Trophoblast cell (in vitro differentiated cells and primary cell): ENCODE measurements at regions not wholly inside any gene's neighbourhood (a gene's known extent, or its start where the extent isn't known, plus 50 kb on each side); places are given as distances from the start of the nearest gene placed in this dataset.

ENCODE experiments used
- DNase-seq, 2 donors: peaks; one replicate each; pipeline ENCODE4 v3.0.0-alpha.2; 2016
- H2AFZ ChIP-seq: 2 replicates; pipeline ENCODE4 v1.6.1; 2013; ENCODE audit warnings: low read length, moderate library complexity, mild to moderate bottlenecking; ENCODE audit not compliant: insufficient read depth, poor library complexity
- H2AK5ac ChIP-seq: 2 replicates; pipeline ENCODE4 v1.6.1; 2013; ENCODE audit warnings: mild to moderate bottlenecking, low read length
- H2BK120ac ChIP-seq: 2 replicates; pipeline ENCODE4 v1.6.1; 2013; ENCODE audit warnings: low read length, mild to moderate bottlenecking, moderate library complexity; ENCODE audit not compliant: insufficient read depth, poor library complexity
- H2BK12ac ChIP-seq: 2 replicates; pipeline ENCODE4 v1.6.1; 2013; ENCODE audit warnings: mild to moderate bottlenecking, low read length, moderate library complexity
- H2BK5ac ChIP-seq: 2 replicates; pipeline ENCODE4 v1.6.1; 2013; ENCODE audit warnings: low read length, low read depth, moderate library complexity, mild to moderate bottlenecking; ENCODE audit not compliant: poor library complexity
- H3K14ac ChIP-seq: 2 replicates; pipeline ENCODE4 v1.6.1; 2013; ENCODE audit warnings: mild to moderate bottlenecking, low read length
- H3K18ac ChIP-seq: 2 replicates; pipeline ENCODE4 v1.6.1; 2013; ENCODE audit warnings: mild to moderate bottlenecking, low read length
- H3K23ac ChIP-seq: 2 replicates; pipeline ENCODE4 v1.6.1; 2013; ENCODE audit warnings: low read length
- H3K27ac ChIP-seq: 2 replicates; pipeline ENCODE4 v1.5.1; 2013; ENCODE audit warnings: low read depth, mild to moderate bottlenecking, inconsistent platforms, low read length, moderate library complexity
- H3K27me3 ChIP-seq: 2 replicates; pipeline ENCODE4 v1.6.1; 2013; ENCODE audit warnings: inconsistent platforms, mild to moderate bottlenecking, low read length, moderate library complexity; ENCODE audit not compliant: insufficient read depth
- H3K36me3 ChIP-seq, 2 experiments: 1 replicate in 1 of 2; 2 replicates in 1 of 2; pipeline ENCODE4 v1.6.1; 2013; ENCODE audit warnings: low read length in 2 of 2, mild to moderate bottlenecking in 2 of 2, moderate library complexity in 1 of 2; ENCODE audit not compliant: insufficient read depth in 2 of 2, control insufficient read depth in 1 of 2
- H3K4ac ChIP-seq: 2 replicates; pipeline ENCODE4 v1.6.1; 2013; ENCODE audit warnings: low read depth, mild to moderate bottlenecking, low read length, moderate library complexity
- H3K4me1 ChIP-seq, 2 experiments: 1 replicate in 1 of 2; 2 replicates in 1 of 2; pipeline ENCODE4 v1.6.1; 2013; ENCODE audit warnings: low read length in 2 of 2, mild to moderate bottlenecking in 2 of 2, moderate library complexity in 1 of 2; ENCODE audit not compliant: insufficient read depth in 2 of 2, control insufficient read depth in 1 of 2
- H3K4me2 ChIP-seq: 2 replicates; pipeline ENCODE4 v1.6.1; 2013; ENCODE audit warnings: inconsistent platforms, mild to moderate bottlenecking, low read length, moderate library complexity
- H3K4me3 ChIP-seq: 2 replicates; pipeline ENCODE4 v1.5.1; 2013; ENCODE audit warnings: mild to moderate bottlenecking, low read depth, low read length, inconsistent platforms
- H3K79me1 ChIP-seq: one replicate; pipeline ENCODE4 v1.6.1; 2013; ENCODE audit warnings: low read length
- H3K79me2 ChIP-seq: 2 replicates; pipeline ENCODE4 v1.6.1; 2013; ENCODE audit warnings: low read length, mild to moderate bottlenecking; ENCODE audit not compliant: control insufficient read depth, insufficient read depth, poor library complexity
- H3K9ac ChIP-seq: 2 replicates; pipeline ENCODE4 v1.6.1; 2013; ENCODE audit warnings: mild to moderate bottlenecking, low read length
- H3K9me3 ChIP-seq: 2 replicates; pipeline ENCODE4 v1.6.1; 2013; ENCODE audit warnings: low read depth, mild to moderate bottlenecking, control low read depth, inconsistent platforms, low read length; ENCODE audit not compliant: insufficient read depth
- H4K12ac ChIP-seq: 2 replicates; pipeline ENCODE4 v1.6.1; 2013; ENCODE audit warnings: low read depth, mild to moderate bottlenecking, low read length, moderate library complexity
- H4K8ac ChIP-seq: 2 replicates; pipeline ENCODE4 v1.6.1; 2013; ENCODE audit warnings: low read depth, mild to moderate bottlenecking, low read length, moderate library complexity
- H4K91ac ChIP-seq: one replicate; pipeline ENCODE4 v1.6.1; 2013; ENCODE audit warnings: low read depth, mild to moderate bottlenecking, low read length, moderate library complexity
- WGBS: extraction: QIAGEN DNeasy Blood & Tissue Kit; methylation state at CpG from one replicate; pipeline ENCODE4 v1.1.7; 2013; ENCODE audit warnings: missing lambda C conversion rate; ENCODE audit not compliant: insufficient read length, insufficient coverage; ENCODE audit errors: extremely low coverage; 5-methylcytosine and 5-hydroxymethylcytosine counted together

DNA sequence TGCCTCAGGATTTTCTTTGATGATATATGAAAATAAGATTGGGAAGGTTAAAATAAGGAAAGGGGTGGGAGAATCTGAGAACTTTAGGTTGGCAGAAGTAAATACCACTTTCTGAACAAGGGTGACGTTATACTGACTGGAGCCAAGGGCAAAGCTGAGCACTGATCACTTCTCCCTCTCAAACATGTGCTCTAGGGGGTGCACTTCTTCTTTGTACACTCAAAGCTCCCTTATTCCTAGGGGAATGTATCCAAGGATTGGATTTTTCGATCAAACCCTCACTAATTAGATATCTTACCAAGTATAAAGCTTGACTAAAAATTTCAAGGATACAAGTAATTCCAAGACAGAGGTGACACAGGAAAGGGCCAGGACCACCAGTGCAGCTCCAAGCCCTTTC, 243.9 kb upstream of the UMPS start:
- Histone ChIP-seq H3K14ac (no peak overlapping the region), H3K9me3 (peaks cover 2% of the 10 kb centered on the region)

DNA sequence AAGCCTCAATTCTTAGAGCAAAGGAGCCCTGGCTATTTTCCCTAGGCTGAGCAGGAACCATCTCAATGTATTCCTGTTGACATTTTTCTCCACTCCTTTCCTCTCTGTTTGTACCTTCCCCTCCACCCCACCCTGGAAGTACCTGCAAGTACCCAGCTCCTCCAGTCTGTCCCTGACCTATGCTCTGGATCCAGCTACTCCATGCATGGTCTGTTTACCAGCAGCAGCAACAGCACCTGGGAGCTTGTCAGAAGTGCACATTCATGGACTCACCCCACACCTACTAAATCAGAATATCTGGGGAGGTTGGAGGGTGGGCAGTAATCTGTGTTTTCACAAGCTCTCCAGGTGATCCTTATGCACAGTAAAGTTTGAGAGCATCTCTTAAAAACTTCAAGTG, 240.7 kb upstream of the UMPS start:
- Histone ChIP-seq H4K12ac (no peak overlapping the region), H3K18ac (no peak overlapping the region), H2BK12ac (no peak overlapping the region), H3K4me1 (no peaks in the 10 kb centered on the region), H3K23ac (no peak overlapping the region), H3K4me3 (no peak overlapping the region), H2BK5ac (no peak overlapping the region), H3K14ac (no peak overlapping the region), H3K9me3 (peaks cover 2% of the 10 kb centered on the region), H2AK5ac (no peak overlapping the region), H3K4ac (no peak overlapping the region), H2BK120ac (no peak overlapping the region), H4K8ac (no peak overlapping the region), H3K27me3 (no peaks in the 10 kb centered on the region), H3K36me3 (peaks cover 4 to 6% of the 10 kb centered on the region in 2 experiments), H4K91ac (no peak overlapping the region), H3K9ac (no peak overlapping the region), H3K79me2 (no peaks in the 10 kb centered on the region), H2AFZ (no peak overlapping the region), H3K4me2 (no peak overlapping the region), H3K79me1 (no peaks in the 10 kb centered on the region), H3K27ac (no peak overlapping the region)
- no peak for DNase-seq

More for the DNA sequence above, 243.9 kb upstream of the UMPS start:
- H3K79me2 ChIP-seq = no peaks in the 10 kb centered on the region
- H2AK5ac ChIP-seq = no peak overlapping the region
- H3K79me1 ChIP-seq = no peaks in the 10 kb centered on the region
- no CpG with 5 or more reads among the region's 2 CpGs for WGBS
- no peak overlapping the region for H3K18ac ChIP-seq
- no peak overlapping the region for H4K12ac ChIP-seq
- H4K8ac ChIP-seq = no peak overlapping the region
- no peak overlapping the region for H3K4me3 ChIP-seq
- H4K91ac ChIP-seq = no peak overlapping the region
- H3K27ac ChIP-seq = no peak overlapping the region
- H2BK120ac ChIP-seq = no peak overlapping the region
- H3K4me2 ChIP-seq = no peak overlapping the region
- H3K27me3 ChIP-seq = no peaks in the 10 kb centered on the region
- DNase-seq = no peak
- H2BK5ac ChIP-seq = no peak overlapping the region
- no peak overlapping the region for H3K23ac ChIP-seq
- H3K9ac ChIP-seq = no peak overlapping the region
- H3K36me3 ChIP-seq = peaks cover 6 to 16% of the 10 kb centered on the region in 2 experiments
- no peak overlapping the region for H2BK12ac ChIP-seq
- no peak overlapping the region for H3K4ac ChIP-seq
- no peak overlapping the region for H2AFZ ChIP-seq
- no peaks in the 10 kb centered on the region for H3K4me1 ChIP-seq

DNA sequence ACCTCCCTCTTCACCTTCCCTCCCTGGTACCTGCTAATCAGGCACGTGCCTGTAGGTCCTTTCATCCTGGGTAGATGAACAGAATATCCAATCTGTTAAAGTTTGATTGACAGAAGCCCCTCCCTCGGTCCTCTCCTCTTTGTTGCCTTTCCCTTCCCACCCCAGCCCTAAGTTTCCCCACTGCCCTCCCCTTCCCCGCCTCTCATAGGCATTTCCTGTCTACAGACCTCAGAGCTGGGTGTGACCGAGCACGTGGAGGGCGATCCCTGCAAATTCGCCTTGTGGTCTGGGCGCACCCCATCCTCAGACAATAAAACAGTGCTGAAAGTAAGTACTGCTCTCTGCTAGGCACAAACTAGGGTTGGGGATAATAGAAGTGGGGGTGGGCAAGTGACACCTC, 239.2 kb upstream of the UMPS start:
- Histone ChIP-seq H3K36me3 (peaks cover 4 to 7% of the 10 kb centered on the region in 2 experiments), H2AFZ (no peak overlapping the region), H2AK5ac (no peak overlapping the region), H3K79me1 (no peaks in the 10 kb centered on the region), H4K8ac (no peak overlapping the region), H3K27me3 (no peaks in the 10 kb centered on the region), H3K23ac (no peak overlapping the region), H3K9ac (no peak overlapping the region), H3K4me3 (no peak overlapping the region), H3K79me2 (no peaks in the 10 kb centered on the region), H2BK12ac (no peak overlapping the region), H3K9me3 (peaks cover 2% of the 10 kb centered on the region), H2BK120ac (no peak overlapping the region), H3K27ac (no peak overlapping the region), H3K4ac (no peak overlapping the region), H3K4me1 (no peaks in the 10 kb centered on the region), H2BK5ac (no peak overlapping the region), H3K18ac (no peak overlapping the region), H3K14ac (no peak overlapping the region), H4K91ac (no peak overlapping the region), H3K4me2 (no peak overlapping the region), H4K12ac (no peak overlapping the region)
- no peak for DNase-seq
- WGBS = no CpG with 5 or more reads among the region's 8 CpGs

DNA sequence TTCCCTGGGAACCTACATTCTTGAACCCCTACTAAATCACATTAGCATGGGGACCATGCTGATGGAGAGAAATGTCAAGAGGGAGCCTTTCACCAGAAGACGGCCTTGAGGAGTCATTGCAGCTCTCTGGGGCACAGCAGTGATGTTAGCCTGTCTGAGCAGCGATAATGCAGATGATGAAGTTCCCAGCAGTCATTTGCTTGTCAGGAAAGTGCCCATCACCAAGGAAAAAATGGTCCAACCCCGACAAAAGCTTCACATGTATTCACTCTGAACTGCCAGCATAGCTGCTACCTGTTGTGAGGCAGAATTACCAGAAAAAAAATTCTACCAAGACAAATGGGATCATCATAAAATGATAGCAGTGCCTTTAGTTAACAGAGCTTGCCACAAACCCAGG, 238.4 kb upstream of the UMPS start:
- Histone ChIP-seq H2AFZ (no peak overlapping the region), H4K91ac (no peak overlapping the region), H3K9ac (no peak overlapping the region), H3K4me1 (no peaks in the 10 kb centered on the region), H2BK5ac (no peak overlapping the region), H3K27me3 (no peaks in the 10 kb centered on the region), H3K36me3 (peaks cover 9 to 12% of the 10 kb centered on the region in 2 experiments), H3K23ac (no peak overlapping the region), H3K4me2 (no peak overlapping the region), H3K27ac (no peak overlapping the region), H3K18ac (no peak overlapping the region), H3K9me3 (peaks cover 2% of the 10 kb centered on the region), H3K79me1 (no peaks in the 10 kb centered on the region), H2BK12ac (no peak overlapping the region), H4K12ac (no peak overlapping the region), H3K4me3 (no peak overlapping the region), H3K4ac (no peak overlapping the region), H2BK120ac (no peak overlapping the region), H2AK5ac (no peak overlapping the region), H3K14ac (no peak overlapping the region), H3K79me2 (no peaks in the 10 kb centered on the region), H4K8ac (no peak overlapping the region)
- WGBS = no CpG with 5 or more reads among the region's 3 CpGs
- DNase-seq = no peak
